ENCODE measurements at regions not wholly inside any gene's neighbourhood (a gene's known extent, or its start where the extent isn't known, plus 50 kb on each side); places are given as distances from the start of the nearest gene placed in this dataset.

DNA sequence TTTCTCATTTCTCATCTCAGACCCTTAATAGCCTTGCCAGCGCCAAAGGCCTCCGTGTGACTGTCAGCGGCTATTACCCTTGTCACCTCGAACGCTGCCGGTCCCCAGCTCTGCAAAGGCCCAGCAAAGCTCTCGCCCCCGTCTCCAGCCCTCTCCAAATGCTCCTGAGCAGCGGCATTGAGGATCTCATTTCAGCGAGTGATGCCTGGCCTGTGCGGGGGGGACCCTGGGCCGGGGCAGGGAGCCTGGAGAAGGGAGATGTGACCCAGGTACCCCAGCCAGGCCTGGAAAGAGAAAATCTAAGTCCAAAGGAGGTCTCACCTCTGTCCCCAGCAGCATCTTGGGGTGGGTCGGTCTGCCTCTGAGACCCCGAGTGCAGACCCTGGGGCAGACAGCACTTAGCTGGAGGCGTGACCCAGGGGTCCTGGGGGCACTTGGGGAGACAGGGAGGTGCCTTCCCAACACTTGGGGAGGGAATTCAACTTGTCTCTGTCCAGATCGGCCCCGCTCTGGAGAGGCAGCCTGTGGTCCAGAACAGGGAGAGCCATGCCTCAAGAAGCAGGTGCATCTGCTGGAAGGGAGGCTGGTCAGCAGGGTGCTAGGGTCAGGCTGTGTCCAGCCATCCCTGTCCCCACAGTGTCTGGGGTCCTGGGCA, 521.3 kb downstream of the TBC1D22A start:
- 84% methylated on average over 17 of the region's 17 CpGs for WGBS (ENCODE audit: insufficient coverage)
- no peak for ATAC-seq (ENCODE audit: low read depth)
- intact Hi-C loops (cut with micrococcal nuclease): no loop called here
- no peaks in the 10 kb centered on the region for H3K36me3 ChIP-seq (replicated peaks in 1 of 2; ENCODE audit: control extremely low read depth in 1 of 2, control insufficient read depth in 1 of 2, extremely low read depth in 1 of 2, insufficient read depth in 2 of 2, low read length in 1 of 2)
- no peaks in the 10 kb centered on the region for H3K27me3 ChIP-seq (replicated peaks in 1 of 4; ENCODE audit: control extremely low read depth in 1 of 4, control insufficient read depth in 3 of 4, insufficient read depth in 4 of 4, low read length in 3 of 4)
- H3K9me3 ChIP-seq (ENCODE audit: control extremely low read depth in 1 of 3, control insufficient read depth in 2 of 3, insufficient read depth in 1 of 3, low read length in 2 of 3): no peaks in the 10 kb centered on the region
- no peak overlapping the region for H3K27ac ChIP-seq (ENCODE audit: low read length in 2 of 2)
- no peaks in the 10 kb centered on the region for H3K4me1 Mint-ChIP-seq
- no peak for DNase-seq
- H3K4me3 ChIP-seq (ENCODE audit: control extremely low read depth in 1 of 5, extremely low read depth in 1 of 5, insufficient read depth in 1 of 5, low read depth in 2 of 5, low read length in 4 of 5): no peak overlapping the region
- H3K9me3 Mint-ChIP-seq (ENCODE audit: insufficient read depth): no peaks in the 10 kb centered on the region
- no peak overlapping the region for H3K4me3 Mint-ChIP-seq
- no peak overlapping the region for H3K27ac Mint-ChIP-seq
- H3K79me2 ChIP-seq (ENCODE audit: control insufficient read depth, insufficient read depth, low read length): no peaks in the 10 kb centered on the region
- ChIA-PET POLR2A (no interaction called here), CTCF (no interaction called here)
- no peaks in the 10 kb centered on the region for H4K20me1 ChIP-seq (ENCODE audit: control insufficient read depth, insufficient read depth, low read length, poor library complexity, severe bottlenecking)
- TF ChIP-seq, protein P1, sequence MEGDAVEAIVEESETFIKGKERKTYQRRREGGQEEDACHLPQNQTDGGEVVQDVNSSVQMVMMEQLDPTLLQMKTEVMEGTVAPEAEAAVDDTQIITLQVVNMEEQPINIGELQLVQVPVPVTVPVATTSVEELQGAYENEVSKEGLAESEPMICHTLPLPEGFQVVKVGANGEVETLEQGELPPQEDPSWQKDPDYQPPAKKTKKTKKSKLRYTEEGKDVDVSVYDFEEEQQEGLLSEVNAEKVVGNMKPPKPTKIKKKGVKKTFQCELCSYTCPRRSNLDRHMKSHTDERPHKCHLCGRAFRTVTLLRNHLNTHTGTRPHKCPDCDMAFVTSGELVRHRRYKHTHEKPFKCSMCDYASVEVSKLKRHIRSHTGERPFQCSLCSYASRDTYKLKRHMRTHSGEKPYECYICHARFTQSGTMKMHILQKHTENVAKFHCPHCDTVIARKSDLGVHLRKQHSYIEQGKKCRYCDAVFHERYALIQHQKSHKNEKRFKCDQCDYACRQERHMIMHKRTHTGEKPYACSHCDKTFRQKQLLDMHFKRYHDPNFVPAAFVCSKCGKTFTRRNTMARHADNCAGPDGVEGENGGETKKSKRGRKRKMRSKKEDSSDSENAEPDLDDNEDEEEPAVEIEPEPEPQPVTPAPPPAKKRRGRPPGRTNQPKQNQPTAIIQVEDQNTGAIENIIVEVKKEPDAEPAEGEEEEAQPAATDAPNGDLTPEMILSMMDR (IDR thresholded peaks at IDR 0.05): no peak
- no peak for TF ChIP-seq EZH2 (IDR thresholded peaks at IDR 0.05; ENCODE audit: borderline replicate concordance, insufficient read depth, low read depth, low read length, poor library complexity, severe bottlenecking)
- no peak overlapping the region for H3K9ac ChIP-seq (ENCODE audit: low read length)
- no peak overlapping the region for H3K4me2 ChIP-seq (replicated peaks; ENCODE audit: low read depth, low read length, poor library complexity, severe bottlenecking)
- H3K27me3 Mint-ChIP-seq: peaks cover 2% of the 10 kb centered on the region
- no peaks in the 10 kb centered on the region for H3K4me1 ChIP-seq (ENCODE audit: control insufficient read depth in 2 of 2, insufficient read depth in 2 of 2, low read length in 2 of 2)
- no peak overlapping the region for H2AFZ ChIP-seq (ENCODE audit: insufficient read depth, low read depth, low read length, poor library complexity, severe bottlenecking)

DNA sequence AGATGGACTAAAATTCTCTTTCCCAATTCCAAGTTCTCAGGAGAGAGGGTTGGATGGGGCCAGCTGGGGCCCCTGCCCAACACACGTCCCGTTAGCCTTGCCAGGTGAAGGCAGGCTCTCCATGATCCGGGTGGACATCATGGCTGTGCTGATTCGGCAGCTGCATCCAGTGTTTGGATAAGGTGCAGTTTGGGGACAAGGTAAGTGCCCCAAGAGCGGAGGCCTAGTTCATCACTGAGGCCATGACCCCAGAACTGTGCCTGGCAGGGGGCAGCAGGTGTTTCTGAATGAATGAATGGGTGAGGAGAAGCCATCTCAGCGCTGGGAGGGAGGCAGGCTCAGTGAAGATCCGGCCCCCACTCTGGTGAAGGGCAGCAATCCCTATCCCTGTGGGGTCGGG, 520.4 kb downstream of the TBC1D22A start:
- ATAC-seq (ENCODE audit: low read depth): no peak
- Mint-ChIP-seq H3K27ac (no peak overlapping the region), H3K4me1 (no peaks in the 10 kb centered on the region), H3K9me3 (ENCODE audit: insufficient read depth) (no peaks in the 10 kb centered on the region), H3K27me3 (peaks cover 2% of the 10 kb centered on the region), H3K4me3 (no peak overlapping the region)
- Histone ChIP-seq H3K4me1 (ENCODE audit: control insufficient read depth in 2 of 2, insufficient read depth in 2 of 2, low read length in 2 of 2) (no peaks in the 10 kb centered on the region), H4K20me1 (ENCODE audit: control insufficient read depth, insufficient read depth, low read length, poor library complexity, severe bottlenecking) (no peaks in the 10 kb centered on the region), H3K4me3 (ENCODE audit: control extremely low read depth in 1 of 5, extremely low read depth in 1 of 5, insufficient read depth in 1 of 5, low read depth in 2 of 5, low read length in 4 of 5) (no peak overlapping the region), H3K9ac (ENCODE audit: low read length) (no peak overlapping the region), H2AFZ (ENCODE audit: insufficient read depth, low read depth, low read length, poor library complexity, severe bottlenecking) (no peak overlapping the region), H3K27me3 (replicated peaks in 1 of 4; ENCODE audit: control extremely low read depth in 1 of 4, control insufficient read depth in 3 of 4, insufficient read depth in 4 of 4, low read length in 3 of 4) (peaks cover 0 to under 1% (median 0%) of the 10 kb centered on the region in 4 experiments), H3K36me3 (replicated peaks in 1 of 2; ENCODE audit: control extremely low read depth in 1 of 2, control insufficient read depth in 1 of 2, extremely low read depth in 1 of 2, insufficient read depth in 2 of 2, low read length in 1 of 2) (no peaks in the 10 kb centered on the region), H3K9me3 (ENCODE audit: control extremely low read depth in 1 of 3, control insufficient read depth in 2 of 3, insufficient read depth in 1 of 3, low read length in 2 of 3) (no peaks in the 10 kb centered on the region), H3K27ac (ENCODE audit: low read length in 2 of 2) (no peak overlapping the region), H3K4me2 (replicated peaks; ENCODE audit: low read depth, low read length, poor library complexity, severe bottlenecking) (no peak overlapping the region), H3K79me2 (ENCODE audit: control insufficient read depth, insufficient read depth, low read length) (no peaks in the 10 kb centered on the region)
- ChIA-PET POLR2A (no interaction called here), CTCF (no interaction called here)
- no peak for DNase-seq
- WGBS (ENCODE audit: insufficient coverage): 88% methylated on average over 8 of the region's 8 CpGs
- TF ChIP-seq, protein P1 (IDR thresholded peaks at IDR 0.05): no peak
- TF ChIP-seq EZH2 (IDR thresholded peaks at IDR 0.05; ENCODE audit: borderline replicate concordance, insufficient read depth, low read depth, low read length, poor library complexity, severe bottlenecking): no peak
- intact Hi-C loops (cut with micrococcal nuclease): no loop called here
